OCI-LY1 (cell line): ENCODE measurements at regions not wholly inside any gene's neighbourhood (a gene's known extent, or its start where the extent isn't known, plus 50 kb on each side); places are given as distances from the start of the nearest gene placed in this dataset.

Experiments used
- H2AFZ ChIP-seq: fragments of 200-600 bp; sonication (generic), shearing (Covaris generic); 2 replicates; pipeline ENCODE4 v1.6.0; 2014; ENCODE audit warnings: antibody characterized with exemption, mild to moderate bottlenecking, low read length
- H3F3A ChIP-seq: fragments of 200-600 bp; sonication (generic), shearing (Covaris generic); 2 replicates; pipeline ENCODE4 v1.6.0; 2014; ENCODE audit warnings: mild to moderate bottlenecking, antibody characterized with exemption, low read length, moderate library complexity; ENCODE audit not compliant: insufficient read depth
- H3K27ac ChIP-seq: fragments of 200-600 bp; sonication (generic); 2 replicates; pipeline ENCODE4 v1.5.1; 2014; ENCODE audit warnings: low read length, mixed run types, mild to moderate bottlenecking, low read depth; ENCODE audit not compliant: poor library complexity, severe bottlenecking
- H3K27me3 ChIP-seq: fragments of 200-600 bp; sonication (generic); 2 replicates; pipeline ENCODE4 v1.6.0; 2014; ENCODE audit warnings: antibody characterized with exemption, mild to moderate bottlenecking, low read length, moderate library complexity; ENCODE audit not compliant: insufficient read depth
- H3K36me3 ChIP-seq: fragments of 200-600 bp; sonication (generic); 2 replicates; pipeline ENCODE4 v1.6.1; 2014; ENCODE audit warnings: mild to moderate bottlenecking, antibody characterized with exemption, low read length, moderate library complexity, mixed read lengths; ENCODE audit not compliant: insufficient read depth
- H3K4me1 ChIP-seq: fragments of 200-600 bp; sonication (generic); 2 replicates; pipeline ENCODE4 v1.5.1; 2014; ENCODE audit warnings: mild to moderate bottlenecking, low read length, moderate library complexity; ENCODE audit not compliant: insufficient read depth, severe bottlenecking
- H3K4me2 ChIP-seq: fragments of 200-600 bp; sonication (generic), shearing (Covaris generic); 2 replicates; pipeline ENCODE4 v1.6.1; 2014; ENCODE audit warnings: low read length
- H3K4me3 ChIP-seq: fragments of 200-600 bp; sonication (generic); 2 replicates; pipeline ENCODE4 v1.5.1; 2014; ENCODE audit warnings: low read length, low read depth, mild to moderate bottlenecking, mixed read lengths; ENCODE audit not compliant: poor library complexity, severe bottlenecking
- H3K79me2 ChIP-seq: fragments of 200-600 bp; shearing (Covaris generic); 2 replicates; pipeline ENCODE4 v1.6.1; 2016; ENCODE audit warnings: mixed run types, low read length, mixed read lengths; ENCODE audit not compliant: insufficient read depth
- H3K9ac ChIP-seq: fragments of 200-600 bp; sonication (generic), shearing (Covaris generic); 2 replicates; pipeline ENCODE4 v1.6.1; 2014; ENCODE audit warnings: mild to moderate bottlenecking, low read length, mixed read lengths
- H3K9me2 ChIP-seq: fragments of 200-600 bp; sonication (generic), shearing (Covaris generic); 2 replicates; pipeline ENCODE4 v1.6.1; 2014; ENCODE audit warnings: low read depth, mild to moderate bottlenecking, low read length, mixed read lengths
- H3K9me3 ChIP-seq: fragments of 200-600 bp; shearing (Covaris generic); 2 replicates; pipeline ENCODE4 v1.6.1; 2014; ENCODE audit warnings: low read length, mixed read lengths
- H4K20me1 ChIP-seq: fragments of 200-600 bp; sonication (generic), shearing (Covaris generic); 2 replicates; pipeline ENCODE4 v1.6.0; 2016; ENCODE audit warnings: mild to moderate bottlenecking, low read length; ENCODE audit not compliant: insufficient read depth
- CTCF ChIP-seq: fragments of 200-600 bp; sonication (generic), shearing (Covaris generic); IDR thresholded peaks from 2 replicates; pipeline ENCODE4 v1.5.1; 2017; ENCODE audit warnings: mild to moderate bottlenecking, antibody characterized with exemption, low read length, moderate library complexity, mixed read lengths
- EZH2 ChIP-seq: fragments of 200-600 bp; sonication (generic), shearing (Covaris generic); IDR thresholded peaks from 2 replicates; pipeline ENCODE4 v1.8.0; 2017; ENCODE audit warnings: borderline replicate concordance, mixed run types, mild to moderate bottlenecking, antibody characterized with exemption, low read length, moderate library complexity, mixed read lengths

- no peak for TF ChIP-seq CTCF
- no peak for TF ChIP-seq EZH2
- no peak overlapping the region for H3K4me2 ChIP-seq
- no peaks in the 10 kb centered on the region for H3K9me2 ChIP-seq
- H3F3A ChIP-seq: no peaks in the 10 kb centered on the region
- H3K9ac ChIP-seq: no peak overlapping the region
- no peaks in the 10 kb centered on the region for H3K79me2 ChIP-seq
- H3K27me3 ChIP-seq: no peaks in the 10 kb centered on the region
- no peak overlapping the region for H3K4me3 ChIP-seq
- no peaks in the 10 kb centered on the region for H3K4me1 ChIP-seq
- H4K20me1 ChIP-seq: no peaks in the 10 kb centered on the region
- no peak overlapping the region for H3K27ac ChIP-seq
- no peaks in the 10 kb centered on the region for H3K9me3 ChIP-seq
- no peak overlapping the region for H2AFZ ChIP-seq
- H3K36me3 ChIP-seq: no peaks in the 10 kb centered on the region
Observed at GRCh38 chr13:63628310-63628709, 2212.7 kb upstream of the PCDH20 start.

- no peaks in the 10 kb centered on the region for H3K27me3 ChIP-seq
- no peak overlapping the region for H3K4me2 ChIP-seq
- no peaks in the 10 kb centered on the region for H3K9me2 ChIP-seq
- no peaks in the 10 kb centered on the region for H3F3A ChIP-seq
- TF ChIP-seq CTCF: no peak
- TF ChIP-seq EZH2: no peak
- H3K27ac ChIP-seq: no peak overlapping the region
- no peaks in the 10 kb centered on the region for H3K9me3 ChIP-seq
- H3K9ac ChIP-seq: no peak overlapping the region
- no peaks in the 10 kb centered on the region for H3K36me3 ChIP-seq
- H3K79me2 ChIP-seq: no peaks in the 10 kb centered on the region
- H4K20me1 ChIP-seq: no peaks in the 10 kb centered on the region
- no peak overlapping the region for H2AFZ ChIP-seq
- H3K4me1 ChIP-seq: no peaks in the 10 kb centered on the region
- H3K4me3 ChIP-seq: no peak overlapping the region
Observed at GRCh38 chr13:63625869-63626268, 2210.2 kb upstream of the PCDH20 start.

- Histone ChIP-seq H4K20me1 (no peaks in the 10 kb centered on the region), H3K27me3 (no peaks in the 10 kb centered on the region), H2AFZ (no peak overlapping the region), H3K9me3 (no peaks in the 10 kb centered on the region), H3K79me2 (no peaks in the 10 kb centered on the region), H3K4me1 (no peaks in the 10 kb centered on the region), H3K9ac (no peak overlapping the region), H3K4me3 (no peak overlapping the region), H3K9me2 (no peaks in the 10 kb centered on the region), H3K27ac (no peak overlapping the region), H3F3A (no peaks in the 10 kb centered on the region), H3K36me3 (no peaks in the 10 kb centered on the region), H3K4me2 (no peak overlapping the region)
- TF ChIP-seq CTCF: no peak
- TF ChIP-seq EZH2: no peak
Observed at GRCh38 chr13:63614874-63615612, 2199.4 kb upstream of the PCDH20 start.
